Kidney (tissue), 13 donors: ENCODE measurements at regions not wholly inside any gene's neighbourhood (a gene's known extent, or its start where the extent isn't known, plus 50 kb on each side); places are given as distances from the start of the nearest gene placed in this dataset.

ENCODE experiments used
- DNase-seq, 5 donors: peaks; one replicate each; pipeline ENCODE4 v3.0.0-alpha.2; 2013 to 2020
- FAIRE-seq: peaks from 2 replicates; lab custom pipeline; 2012; peaks lifted over from hg19 to GRCh38; lab: Jason Lieb, UNC
- H3K27ac ChIP-seq, 2 donors: one replicate each; pipeline ENCODE4 v1.7.0; 2013; ENCODE audit warnings: low read depth in 2 of 2, low read length in 2 of 2, inconsistent platforms in 1 of 2
- H3K27me3 ChIP-seq: one replicate; pipeline ENCODE4 v1.7.1; 2013; ENCODE audit warnings: low read length, inconsistent platforms; ENCODE audit not compliant: control insufficient read depth, insufficient read depth
- H3K36me3 ChIP-seq, 3 donors: one replicate each; pipeline versions ENCODE4 v1.7.0 to v1.7.1; 2013; ENCODE audit warnings: low read length in 3 of 3, control low read depth in 1 of 3, inconsistent platforms in 1 of 3; ENCODE audit not compliant: insufficient read depth in 3 of 3, control insufficient read depth in 2 of 3
- H3K4me1 ChIP-seq, 3 donors: one replicate each; pipeline versions ENCODE4 v1.7.0 to v1.7.1; 2013; ENCODE audit warnings: low read length in 3 of 3, inconsistent platforms in 1 of 3, low read depth in 1 of 3; ENCODE audit not compliant: control insufficient read depth in 2 of 3, insufficient read depth in 2 of 3
- H3K4me3 ChIP-seq, 3 donors: one replicate each; pipeline versions ENCODE4 v1.7.0 to v1.8.1; 2013; ENCODE audit warnings: low read length in 3 of 3, control low read depth in 1 of 3, inconsistent platforms in 1 of 3
- H3K9ac ChIP-seq, 3 donors: one replicate each; pipeline versions ENCODE4 v1.7.0 to v1.7.1; 2013; ENCODE audit warnings: low read length in 3 of 3, control low read depth in 1 of 3, inconsistent platforms in 1 of 3
- H3K9me3 ChIP-seq, 3 donors: one replicate each; pipeline versions ENCODE4 v1.7.0 to v1.7.1; 2013; ENCODE audit warnings: low read length in 3 of 3, control low read depth in 1 of 3, inconsistent platforms in 1 of 3; ENCODE audit not compliant: control insufficient read depth in 2 of 3, insufficient read depth in 1 of 3
- intact Hi-C: fragments of 100-400 bp; cut with DNase I; formaldehyde crosslinking; loops from one replicate; pipeline ENCODE4 v1.11.1; 2022
- TF ChIP-seq, protein P1 (sequence below): IDR thresholded peaks from 3 replicates; pipeline ENCODE4 v1.5.1; 2012; ENCODE audit warnings: mild to moderate bottlenecking, moderate library complexity, borderline replicate concordance; ENCODE audit not compliant: insufficient read depth; ENCODE audit errors: extremely low read depth
- donor health status: control.
- donor health status: control.
- donor health status: control.
- donor health status: control.
- donor health status: control.
- donor health status: DM: yes; HTN: yes; CAD: no.
- donor health status: Normal renal cell carcinoma (clear cell type).

DNA sequence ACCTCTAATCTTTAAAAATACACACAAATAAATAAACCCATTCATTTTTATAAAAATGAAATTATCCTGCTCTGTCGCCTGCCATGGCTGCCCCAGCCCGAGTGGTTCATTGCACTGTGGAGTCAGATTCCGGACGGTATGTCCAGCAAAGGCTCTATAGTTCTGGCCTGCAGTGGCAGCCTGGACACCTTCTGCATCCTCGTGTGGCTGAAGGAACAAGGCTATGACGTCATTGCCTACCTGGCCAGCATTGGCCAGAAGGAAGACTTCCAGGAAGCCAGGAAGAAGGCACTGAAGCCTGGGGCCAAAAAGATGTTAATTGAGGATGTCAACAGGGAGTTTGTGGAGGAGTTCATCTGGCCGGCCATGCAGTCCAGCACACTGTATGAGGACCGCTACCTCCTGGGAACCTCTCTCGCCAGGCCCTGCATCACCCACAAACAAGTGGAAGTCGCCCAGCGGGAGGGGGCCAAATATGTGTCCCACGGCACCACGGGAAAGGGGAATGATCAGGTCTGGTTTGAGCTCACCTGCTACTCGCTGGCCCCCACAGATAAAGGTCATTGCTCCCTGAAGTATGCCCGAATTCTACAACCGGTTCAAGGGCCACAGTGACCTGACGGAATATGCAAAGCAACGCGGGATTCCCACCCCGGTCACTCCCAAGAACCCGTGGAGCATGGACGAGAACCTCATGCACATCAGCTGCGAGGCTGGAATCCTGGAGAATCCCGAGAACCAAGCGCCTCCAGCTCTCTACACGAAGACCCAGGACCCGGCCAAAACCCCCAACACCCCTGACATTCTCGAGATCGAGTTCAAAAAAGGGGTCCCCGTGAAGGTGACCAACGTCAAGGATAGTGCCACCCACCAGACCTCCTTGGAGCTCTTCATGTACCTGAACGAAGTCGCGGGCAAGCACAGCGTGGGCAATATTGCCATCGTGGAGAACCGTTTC lies 158.2 kb upstream of the GUCY1A2 start:
- TF ChIP-seq, protein P1, sequence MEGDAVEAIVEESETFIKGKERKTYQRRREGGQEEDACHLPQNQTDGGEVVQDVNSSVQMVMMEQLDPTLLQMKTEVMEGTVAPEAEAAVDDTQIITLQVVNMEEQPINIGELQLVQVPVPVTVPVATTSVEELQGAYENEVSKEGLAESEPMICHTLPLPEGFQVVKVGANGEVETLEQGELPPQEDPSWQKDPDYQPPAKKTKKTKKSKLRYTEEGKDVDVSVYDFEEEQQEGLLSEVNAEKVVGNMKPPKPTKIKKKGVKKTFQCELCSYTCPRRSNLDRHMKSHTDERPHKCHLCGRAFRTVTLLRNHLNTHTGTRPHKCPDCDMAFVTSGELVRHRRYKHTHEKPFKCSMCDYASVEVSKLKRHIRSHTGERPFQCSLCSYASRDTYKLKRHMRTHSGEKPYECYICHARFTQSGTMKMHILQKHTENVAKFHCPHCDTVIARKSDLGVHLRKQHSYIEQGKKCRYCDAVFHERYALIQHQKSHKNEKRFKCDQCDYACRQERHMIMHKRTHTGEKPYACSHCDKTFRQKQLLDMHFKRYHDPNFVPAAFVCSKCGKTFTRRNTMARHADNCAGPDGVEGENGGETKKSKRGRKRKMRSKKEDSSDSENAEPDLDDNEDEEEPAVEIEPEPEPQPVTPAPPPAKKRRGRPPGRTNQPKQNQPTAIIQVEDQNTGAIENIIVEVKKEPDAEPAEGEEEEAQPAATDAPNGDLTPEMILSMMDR, result no peak
- H3K4me1 ChIP-seq, result no peaks in the 10 kb centered on the region
- DNase-seq (peak in 1 of 5 donors; percentile 32), FAIRE-seq (no peak)
- H3K9ac ChIP-seq, result no peak overlapping the region
- H3K4me3 ChIP-seq, result no peak overlapping the region
- no peaks in the 10 kb centered on the region for H3K9me3 ChIP-seq
- no peaks in the 10 kb centered on the region for H3K36me3 ChIP-seq
- H3K27ac ChIP-seq, result no peak overlapping the region
- intact Hi-C loops, result no loop called here
- H3K27me3 ChIP-seq, result no peaks in the 10 kb centered on the region

DNA sequence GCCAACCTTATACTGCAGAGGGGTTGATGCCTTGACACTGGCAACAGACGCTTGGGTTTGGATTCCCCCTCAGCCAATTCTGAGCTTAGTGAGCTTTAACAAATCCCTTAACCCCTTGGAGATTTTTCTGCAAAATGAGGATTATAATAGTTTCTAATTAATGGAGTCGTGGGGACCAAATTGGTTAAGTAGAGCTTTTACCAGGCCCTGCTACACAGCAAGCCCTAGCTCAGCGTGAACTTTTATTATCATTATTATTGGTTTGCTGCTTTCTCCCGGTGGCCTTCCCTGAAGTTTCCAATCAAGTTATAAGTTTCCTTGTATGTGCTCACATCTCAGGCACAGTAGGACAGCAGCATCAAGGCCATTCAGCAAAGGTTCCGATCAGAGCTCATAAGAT lies 156.6 kb upstream of the GUCY1A2 start:
- no peak for DNase-seq
- no peaks in the 10 kb centered on the region for H3K27me3 ChIP-seq
- TF ChIP-seq, protein P1, result no peak
- no peaks in the 10 kb centered on the region for H3K36me3 ChIP-seq
- H3K27ac ChIP-seq, result no peak overlapping the region
- FAIRE-seq, result no peak
- H3K4me1 ChIP-seq, result no peaks in the 10 kb centered on the region
- intact Hi-C loops, result no loop called here
- H3K9me3 ChIP-seq, result no peaks in the 10 kb centered on the region
- no peak overlapping the region for H3K9ac ChIP-seq
- no peak overlapping the region for H3K4me3 ChIP-seq

DNA sequence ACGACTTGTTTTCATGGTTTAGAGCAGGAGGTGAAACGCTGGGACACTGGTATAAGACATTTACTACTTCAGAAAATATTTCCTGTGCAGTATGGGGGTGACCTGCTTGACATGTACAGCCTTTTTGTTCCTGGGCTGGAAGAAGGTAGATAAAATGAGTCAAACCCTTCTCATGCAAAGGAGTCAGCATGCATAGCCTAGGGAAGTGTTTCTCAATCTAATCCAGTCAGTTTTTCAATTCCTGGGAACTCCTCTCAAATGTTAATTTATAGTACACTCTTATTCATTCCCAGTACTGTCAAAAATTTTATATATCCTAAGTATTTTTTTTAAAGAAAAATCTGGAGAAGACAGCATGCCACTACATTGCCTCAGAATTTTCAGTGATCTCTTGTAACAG lies 154.7 kb upstream of the GUCY1A2 start:
- DNase-seq (no peak), FAIRE-seq (no peak)
- no peak overlapping the region for H3K9ac ChIP-seq
- intact Hi-C loops, result no loop called here
- H3K36me3 ChIP-seq, result no peaks in the 10 kb centered on the region
- no peaks in the 10 kb centered on the region for H3K27me3 ChIP-seq
- H3K4me3 ChIP-seq, result no peak overlapping the region
- TF ChIP-seq, protein P1, result no peak
- no peak overlapping the region for H3K27ac ChIP-seq
- no peaks in the 10 kb centered on the region for H3K4me1 ChIP-seq
- H3K9me3 ChIP-seq, result peaks cover 0 to 3% (median 0%) of the 10 kb centered on the region in 3 donors
